Gastroesophageal sphincter (tissue), 3 donors: ENCODE measurements at regions not wholly inside any gene's neighbourhood (a gene's known extent, or its start where the extent isn't known, plus 50 kb on each side); places are given as distances from the start of the nearest gene placed in this dataset.

Source experiments
- POLR2AphosphoS5 ChIP-seq: sonication (generic); formaldehyde crosslinking; IDR thresholded peaks from one replicate; pipeline ENCODE4 v1.6.1; 2017; ENCODE audit warnings: antibody characterized with exemption
- TF ChIP-seq, protein P1 (sequence below), 4 experiments: fragments of 200-600 bp in 2 of 4; fragments of 450-650 bp in 2 of 4; sonication (generic) in 1 of 4; IDR thresholded peaks; one replicate each; pipeline ENCODE4 v1.5.1; 2017 to 2019; ENCODE audit warnings: antibody characterized with exemption in 4 of 4, mild to moderate bottlenecking in 2 of 4, moderate library complexity in 2 of 4

DNA sequence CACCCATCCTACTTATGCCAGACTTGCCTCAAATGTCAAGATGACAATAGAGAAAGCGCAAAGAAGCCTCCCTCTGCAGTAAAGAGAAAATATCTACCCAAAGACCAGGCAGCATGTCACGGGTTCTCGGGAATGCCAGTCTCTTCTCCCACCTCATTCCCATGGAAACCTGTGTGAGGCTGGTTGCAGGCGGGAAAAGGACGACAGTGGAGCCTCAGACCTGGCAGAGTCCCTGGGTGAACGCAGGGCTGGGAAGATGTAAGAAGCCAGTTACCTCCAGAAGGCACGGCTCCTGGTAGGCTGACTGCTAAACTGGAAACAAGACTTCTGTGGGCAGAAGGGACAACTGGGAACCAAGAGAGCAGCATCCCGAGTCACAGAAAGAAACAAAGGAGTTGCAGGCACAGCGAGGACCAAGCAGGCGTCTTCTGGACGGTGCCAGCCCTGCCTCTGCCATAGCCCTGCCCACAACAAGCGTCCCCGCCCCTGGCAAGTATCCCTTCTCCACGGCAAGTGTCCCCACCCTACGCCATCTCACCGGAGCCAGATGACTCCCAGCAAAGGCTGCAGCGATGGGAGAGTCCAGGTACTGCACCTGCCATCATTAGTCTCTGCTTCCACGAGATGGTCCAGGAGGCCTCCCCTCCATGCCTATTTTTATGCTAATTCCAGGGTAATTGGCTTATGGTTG is 440.8 kb upstream of the MYT1L start:
- TF ChIP-seq, protein P1, sequence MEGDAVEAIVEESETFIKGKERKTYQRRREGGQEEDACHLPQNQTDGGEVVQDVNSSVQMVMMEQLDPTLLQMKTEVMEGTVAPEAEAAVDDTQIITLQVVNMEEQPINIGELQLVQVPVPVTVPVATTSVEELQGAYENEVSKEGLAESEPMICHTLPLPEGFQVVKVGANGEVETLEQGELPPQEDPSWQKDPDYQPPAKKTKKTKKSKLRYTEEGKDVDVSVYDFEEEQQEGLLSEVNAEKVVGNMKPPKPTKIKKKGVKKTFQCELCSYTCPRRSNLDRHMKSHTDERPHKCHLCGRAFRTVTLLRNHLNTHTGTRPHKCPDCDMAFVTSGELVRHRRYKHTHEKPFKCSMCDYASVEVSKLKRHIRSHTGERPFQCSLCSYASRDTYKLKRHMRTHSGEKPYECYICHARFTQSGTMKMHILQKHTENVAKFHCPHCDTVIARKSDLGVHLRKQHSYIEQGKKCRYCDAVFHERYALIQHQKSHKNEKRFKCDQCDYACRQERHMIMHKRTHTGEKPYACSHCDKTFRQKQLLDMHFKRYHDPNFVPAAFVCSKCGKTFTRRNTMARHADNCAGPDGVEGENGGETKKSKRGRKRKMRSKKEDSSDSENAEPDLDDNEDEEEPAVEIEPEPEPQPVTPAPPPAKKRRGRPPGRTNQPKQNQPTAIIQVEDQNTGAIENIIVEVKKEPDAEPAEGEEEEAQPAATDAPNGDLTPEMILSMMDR (IDR thresholded peaks at IDR 0.05), result no peak
- TF ChIP-seq POLR2AphosphoS5, result no peak
